HepG2 (cell line): ENCODE measurements at regions not wholly inside any gene's neighbourhood (a gene's known extent, or its start where the extent isn't known, plus 50 kb on each side); places are given as distances from the start of the nearest gene placed in this dataset.

ENCODE experiments used
- FOSL2 ChIP-seq: sonication (generic); formaldehyde crosslinking; IDR thresholded peaks from 2 replicates; pipeline ENCODE4 v1.4.0; 2020; ENCODE audit warnings: missing genetic modification reagents
- FOXA3 ChIP-seq: IDR thresholded peaks from 2 replicates; pipeline ENCODE4 v1.6.1; 2016; ENCODE audit warnings: missing genetic modification reagents, missing compliant biosample characterization
- IKZF5 ChIP-seq: IDR thresholded peaks from 2 replicates; pipeline ENCODE4 v1.6.1; 2018; ENCODE audit warnings: missing genetic modification reagents, mild to moderate bottlenecking, missing compliant biosample characterization
- ISL2 ChIP-seq: sonication (generic); formaldehyde crosslinking; IDR thresholded peaks from 2 replicates; pipeline ENCODE4 v1.5.0; 2020; ENCODE audit warnings: missing genetic modification reagents
- KAT2B ChIP-seq: fragments of 150-350 bp; IDR thresholded peaks from 2 replicates; pipeline ENCODE4 v1.6.1; 2014; ENCODE audit warnings: low read depth, low read length, borderline replicate concordance
- ONECUT2 ChIP-seq: sonication (generic); formaldehyde crosslinking; IDR thresholded peaks from 2 replicates; pipeline ENCODE4 v1.4.0; 2020; ENCODE audit warnings: missing genetic modification reagents
- PAWR ChIP-seq: sonication (generic); formaldehyde crosslinking; IDR thresholded peaks from 2 replicates; pipeline ENCODE4 v1.4.0; 2020; ENCODE audit warnings: missing genetic modification reagents, mild to moderate bottlenecking, borderline replicate concordance
- RCOR2 ChIP-seq: IDR thresholded peaks from 2 replicates; pipeline ENCODE4 v1.6.1; 2016; ENCODE audit warnings: missing biosample characterization, missing genetic modification reagents
- RNF2 ChIP-seq: fragments of 450-650 bp; conservative IDR thresholded peaks from 2 replicates; pipeline ENCODE4 v1.6.1; 2016; ENCODE audit warnings: low read depth
- SAP130 ChIP-seq: IDR thresholded peaks from 2 replicates; pipeline ENCODE4 v1.6.1; 2016; ENCODE audit warnings: low read depth
- SMARCE1 ChIP-seq: fragments of 450-650 bp; IDR thresholded peaks from 2 replicates; pipeline ENCODE4 v1.6.1; 2017; ENCODE audit warnings: borderline replicate concordance
- SMC3 ChIP-seq: IDR thresholded peaks from 2 replicates; pipeline ENCODE4 v1.6.1; 2011; ENCODE audit warnings: low read length, improper control_type of control experiment
- SPEN ChIP-seq: sonication (generic); formaldehyde crosslinking; IDR thresholded peaks from 2 replicates; pipeline ENCODE4 v1.5.1; 2020; ENCODE audit warnings: low read depth, mild to moderate bottlenecking, missing genetic modification reagents
- STAT6 ChIP-seq: sonication (generic); formaldehyde crosslinking; IDR thresholded peaks from 2 replicates; pipeline ENCODE4 v1.4.0; 2020; ENCODE audit warnings: missing genetic modification reagents, mild to moderate bottlenecking, borderline replicate concordance
- ZBTB4 ChIP-seq: sonication (generic); formaldehyde crosslinking; IDR thresholded peaks from 2 replicates; pipeline ENCODE4 v1.4.0; 2020; ENCODE audit warnings: missing genetic modification reagents, mild to moderate bottlenecking, borderline replicate concordance
- ZEB1 ChIP-seq: IDR thresholded peaks from 2 replicates; pipeline ENCODE4 v1.6.1; 2012; ENCODE audit warnings: mild to moderate bottlenecking, low read depth, inconsistent platforms; ENCODE audit not compliant: insufficient replicate concordance
- ZNF501 ChIP-seq: sonication (generic); formaldehyde crosslinking; IDR thresholded peaks from 2 replicates; pipeline ENCODE4 v1.5.1; 2020; ENCODE audit warnings: mild to moderate bottlenecking, moderate library complexity, missing genetic modification reagents
- ZNF510 ChIP-seq: sonication (generic); formaldehyde crosslinking; IDR thresholded peaks from 2 replicates; pipeline ENCODE4 v1.4.0; 2020; ENCODE audit warnings: low read depth, mild to moderate bottlenecking, missing genetic modification reagents
- ZNF563 ChIP-seq: sonication (generic); formaldehyde crosslinking; IDR thresholded peaks from 2 replicates; pipeline ENCODE4 v1.8.0; 2022; ENCODE audit warnings: mild to moderate bottlenecking, moderate library complexity, missing genetic modification reagents
- ZNF782 ChIP-seq: sonication (generic); formaldehyde crosslinking; IDR thresholded peaks from 2 replicates; pipeline ENCODE4 v1.4.0; 2020; ENCODE audit warnings: missing genetic modification reagents, mild to moderate bottlenecking, borderline replicate concordance
- ZNF878 ChIP-seq: sonication (generic); formaldehyde crosslinking; IDR thresholded peaks from 2 replicates; pipeline ENCODE4 v1.8.1; 2023; ENCODE audit warnings: mild to moderate bottlenecking, missing genetic modification reagents, moderate library complexity
- TF ChIP-seq, protein P1 (sequence below): IDR thresholded peaks from 2 replicates; pipeline ENCODE4 v1.6.1; 2016; ENCODE audit warnings: missing biosample characterization, missing genetic modification reagents, low read depth

DNA sequence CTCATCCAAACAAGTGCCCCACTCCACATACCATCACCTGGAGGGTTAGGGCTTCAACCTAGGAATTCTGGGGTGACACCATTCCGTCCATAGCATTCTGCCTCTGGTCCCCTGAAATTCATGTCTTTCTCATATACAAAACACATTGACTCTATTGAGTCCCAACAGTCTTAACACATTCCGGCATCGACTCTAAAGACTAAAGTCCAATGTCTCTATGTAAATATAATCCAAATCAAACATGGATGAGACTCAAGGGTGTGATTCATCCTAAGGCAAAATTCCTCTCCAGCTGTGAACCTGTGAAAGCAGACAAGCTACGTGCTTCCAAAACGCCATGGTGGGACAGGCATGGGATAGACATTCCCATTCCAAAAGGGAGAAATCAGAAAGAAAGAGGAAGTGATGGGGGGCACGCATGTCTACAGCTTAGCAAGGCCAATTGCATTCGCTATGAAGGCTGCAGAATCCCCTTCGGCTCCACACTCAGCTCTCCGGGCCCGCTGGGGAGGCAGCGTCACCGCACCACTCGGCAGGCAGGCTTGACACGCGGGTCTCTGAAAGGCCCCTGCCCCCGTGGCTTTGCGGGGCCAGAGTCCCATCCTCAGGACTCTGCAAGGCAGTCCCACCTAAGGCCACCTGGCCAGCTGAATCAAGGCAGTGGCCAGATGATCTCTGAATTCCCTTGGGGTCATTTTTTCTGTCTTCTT is 53.2 kb downstream of the ADRA2C start (continued):
- TF ChIP-seq ISL2 (CRISPR knock-in tag) = peak; percentile 41; the same call in 1 of the 2 replicates
- TF ChIP-seq FOSL2 = peak; percentile 90
- TF ChIP-seq ZNF510 (CRISPR knock-in tag) = no peak
- no peak for TF ChIP-seq RNF2
- no peak for TF ChIP-seq IKZF5 (CRISPR knock-in tag)
- TF ChIP-seq SPEN = no peak; the same call in 1 of the 2 replicates
- TF ChIP-seq SMC3 = peak; percentile 7; the same call in 1 of the 2 replicates
- no peak for TF ChIP-seq ZNF782
- peak; percentile 56 for TF ChIP-seq SAP130
- TF ChIP-seq, protein P1, sequence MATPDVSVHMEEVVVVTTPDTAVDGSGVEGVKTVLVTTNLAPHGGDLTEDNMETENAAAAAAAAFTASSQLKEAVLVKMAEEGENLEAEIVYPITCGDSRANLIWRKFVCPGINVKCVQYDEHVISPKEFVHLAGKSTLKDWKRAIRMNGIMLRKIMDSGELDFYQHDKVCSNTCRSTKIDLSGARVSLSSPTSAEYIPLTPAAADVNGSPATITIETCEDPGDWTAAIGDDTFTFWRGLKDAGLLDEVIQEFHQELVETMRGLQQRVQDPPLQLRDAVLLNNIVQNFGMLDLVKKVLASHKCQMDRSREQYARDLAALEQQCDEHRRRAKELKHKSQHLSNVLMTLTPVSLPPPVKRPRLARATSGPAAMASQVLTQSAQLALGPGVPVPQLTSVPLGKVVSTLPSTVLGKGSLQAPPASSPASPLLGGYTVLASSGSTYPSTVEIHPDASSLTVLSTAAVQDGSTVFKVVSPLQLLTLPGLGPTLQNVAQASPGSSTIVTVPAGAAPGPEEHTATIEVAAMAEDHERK (CRISPR knock-in tag) = no peak
- TF ChIP-seq RCOR2 (CRISPR knock-in tag) = peak; percentile 64; the same call in 1 of the 2 replicates
- TF ChIP-seq ZNF563 (CRISPR knock-in tag) = no peak
- TF ChIP-seq ZNF878 (CRISPR knock-in tag) = peak; percentile 50; the same call in 1 of the 2 replicates
- TF ChIP-seq SMARCE1 = no peak
- TF ChIP-seq ONECUT2 (CRISPR knock-in tag) = peak; percentile 58; the same call in 1 of the 2 replicates
- peak; percentile 38 for TF ChIP-seq ZEB1
- peak; percentile 24; the same call in 1 of the 2 replicates for TF ChIP-seq KAT2B
- no peak for TF ChIP-seq STAT6
- TF ChIP-seq FOXA3 = peak; percentile 68
- TF ChIP-seq PAWR = no peak
- no peak for TF ChIP-seq ZBTB4 (CRISPR knock-in tag)
- TF ChIP-seq ZNF501 (CRISPR knock-in tag) = no peak
